Memory B cell (primary cell): ENCODE measurements at regions not wholly inside any gene's neighbourhood (a gene's known extent, or its start where the extent isn't known, plus 50 kb on each side); places are given as distances from the start of the nearest gene placed in this dataset.

Experiments
- ATAC-seq: fragments of 150-1000 bp; cut with Tn5 transposase; 2 replicates; pipeline ENCODE4 v1.10.0; 2021; ENCODE audit warnings: low read depth, mild to moderate bottlenecking, moderate library complexity
- DNase-seq, 2 donors: peaks; one replicate each; pipeline ENCODE4 v3.0.0; 2022; ENCODE audit warnings: low spot score in 2 of 2
- H3K27ac Mint-ChIP-seq: one replicate; pipeline ENCODE4 v1.8.0; 2022; ENCODE audit warnings: mild to moderate bottlenecking, moderate library complexity, mixed read lengths
- H3K27me3 Mint-ChIP-seq: one replicate; pipeline ENCODE4 v1.8.0; 2022; ENCODE audit warnings: mixed read lengths
- H3K36me3 Mint-ChIP-seq: one replicate; pipeline ENCODE4 v1.8.0; 2022; ENCODE audit warnings: mild to moderate bottlenecking, mixed read lengths
- H3K4me1 Mint-ChIP-seq: one replicate; pipeline ENCODE4 v1.8.0; 2022; ENCODE audit warnings: mixed read lengths
- H3K4me3 Mint-ChIP-seq: one replicate; pipeline ENCODE4 v1.8.0; 2022; ENCODE audit warnings: mild to moderate bottlenecking, moderate library complexity, mixed read lengths
- H3K9me3 Mint-ChIP-seq: one replicate; pipeline ENCODE4 v1.8.0; 2022; ENCODE audit warnings: mixed read lengths

DNA sequence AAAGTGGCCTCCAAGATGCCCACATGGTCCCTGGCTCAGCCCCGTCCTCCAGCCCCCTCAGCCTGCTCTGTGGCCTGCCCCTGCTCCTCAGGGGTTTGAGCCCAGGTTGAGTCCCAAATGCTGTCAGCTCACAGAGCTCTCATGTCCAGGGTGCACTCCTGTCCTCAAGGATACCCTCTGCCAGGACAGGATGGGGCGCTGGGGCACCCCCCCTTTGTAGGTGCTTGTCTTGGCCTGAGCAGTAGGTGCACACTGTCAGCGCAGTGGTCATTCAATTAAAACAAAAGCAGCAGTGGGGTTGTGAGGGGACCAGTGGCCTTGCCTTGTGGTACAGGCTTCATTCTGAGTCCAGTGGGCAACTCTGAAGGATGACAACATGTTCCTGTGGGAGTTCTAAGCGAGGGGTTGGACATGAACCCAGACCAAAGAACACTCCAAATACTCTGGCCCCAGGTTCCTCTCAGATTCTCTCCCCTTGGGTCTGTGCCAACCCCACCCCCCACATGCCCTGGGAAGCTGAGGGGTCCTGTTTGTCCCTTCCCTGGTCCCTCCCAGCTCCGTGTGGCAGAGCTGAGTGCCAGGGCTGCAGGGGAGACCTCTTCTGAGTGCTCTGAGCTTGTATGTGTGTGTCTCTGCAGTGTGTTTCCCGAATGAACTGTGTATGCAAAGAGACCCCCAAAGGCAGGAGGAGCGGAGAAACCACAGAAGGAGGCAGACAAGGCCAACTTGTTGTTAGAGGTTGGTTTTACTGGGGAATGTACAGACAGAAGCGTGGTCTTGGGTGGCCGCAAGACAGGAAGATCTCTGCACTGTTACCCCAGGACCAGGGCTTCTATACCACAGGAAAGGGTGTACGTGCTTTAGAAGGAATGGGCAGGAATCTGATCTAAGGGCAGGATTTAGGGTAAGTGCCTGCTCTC, 155.6 kb upstream of the HS6ST1 start:
- H3K27ac Mint-ChIP-seq: no peak overlapping the region
- ATAC-seq: no peak
- no peak for DNase-seq

GRCh38 chr2:128474962-128475361, 156.3 kb upstream of the HS6ST1 start:
- peaks cover 11% of the 10 kb centered on the region for H3K27me3 Mint-ChIP-seq
- H3K36me3 Mint-ChIP-seq: no peaks in the 10 kb centered on the region
- H3K4me1 Mint-ChIP-seq: peaks cover 2% of the 10 kb centered on the region
- H3K27ac Mint-ChIP-seq: no peak overlapping the region
- DNase-seq (no peak), ATAC-seq (no peak)
- H3K9me3 Mint-ChIP-seq: peaks cover 1% of the 10 kb centered on the region
- H3K4me3 Mint-ChIP-seq: no peak overlapping the region

More for the DNA sequence above, 155.6 kb upstream of the HS6ST1 start:
- Mint-ChIP-seq H3K4me3 (no peak overlapping the region), H3K4me1 (peaks cover 2% of the 10 kb centered on the region), H3K36me3 (no peaks in the 10 kb centered on the region), H3K9me3 (no peaks in the 10 kb centered on the region), H3K27me3 (peaks cover 10% of the 10 kb centered on the region)

DNA sequence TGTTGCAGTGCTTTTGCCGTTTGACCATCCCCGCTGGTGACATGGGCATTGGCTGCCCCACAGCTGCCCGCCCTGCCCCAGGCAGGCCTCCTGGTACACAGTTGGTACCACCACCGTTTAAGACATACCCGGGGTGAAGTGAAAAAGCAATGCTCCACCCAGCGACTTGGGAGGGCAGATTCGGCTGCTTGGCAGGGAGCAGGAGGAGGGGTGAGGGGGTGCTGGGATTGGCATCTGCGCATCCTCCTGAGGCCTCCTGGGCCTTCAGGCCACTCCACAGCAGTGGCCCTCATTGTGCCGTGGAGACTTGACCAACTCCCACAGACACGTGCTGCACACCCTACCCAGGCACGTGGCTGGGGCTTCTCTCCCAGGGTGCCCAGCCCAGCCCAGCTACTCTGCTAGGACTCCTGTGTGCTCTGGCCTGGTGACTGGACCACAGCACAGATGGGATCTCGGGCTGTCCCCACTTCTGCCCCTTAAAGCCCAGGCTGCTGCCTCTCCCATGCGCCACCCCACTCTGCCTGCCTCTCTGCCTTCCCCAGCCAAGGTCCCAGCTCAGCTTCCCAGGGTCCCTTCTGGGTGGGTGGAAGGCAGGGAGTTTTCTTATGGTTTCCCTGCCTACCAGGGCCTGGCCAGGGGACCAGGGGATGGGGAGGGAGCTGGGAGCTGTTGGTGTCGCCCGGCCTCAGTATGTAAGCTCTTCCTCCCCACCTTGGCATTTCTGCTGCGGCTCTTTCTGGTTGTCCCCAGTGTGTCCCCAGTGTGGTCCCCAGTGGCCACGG, 157.0 kb upstream of the HS6ST1 start:
- no peaks in the 10 kb centered on the region for H3K36me3 Mint-ChIP-seq
- H3K27me3 Mint-ChIP-seq: peaks cover 11% of the 10 kb centered on the region
- H3K4me3 Mint-ChIP-seq: no peak overlapping the region
- DNase-seq: no peak
- no peak overlapping the region for H3K27ac Mint-ChIP-seq
- ATAC-seq: no peak
- peaks cover 5% of the 10 kb centered on the region for H3K9me3 Mint-ChIP-seq
- peaks cover 2% of the 10 kb centered on the region for H3K4me1 Mint-ChIP-seq

DNA sequence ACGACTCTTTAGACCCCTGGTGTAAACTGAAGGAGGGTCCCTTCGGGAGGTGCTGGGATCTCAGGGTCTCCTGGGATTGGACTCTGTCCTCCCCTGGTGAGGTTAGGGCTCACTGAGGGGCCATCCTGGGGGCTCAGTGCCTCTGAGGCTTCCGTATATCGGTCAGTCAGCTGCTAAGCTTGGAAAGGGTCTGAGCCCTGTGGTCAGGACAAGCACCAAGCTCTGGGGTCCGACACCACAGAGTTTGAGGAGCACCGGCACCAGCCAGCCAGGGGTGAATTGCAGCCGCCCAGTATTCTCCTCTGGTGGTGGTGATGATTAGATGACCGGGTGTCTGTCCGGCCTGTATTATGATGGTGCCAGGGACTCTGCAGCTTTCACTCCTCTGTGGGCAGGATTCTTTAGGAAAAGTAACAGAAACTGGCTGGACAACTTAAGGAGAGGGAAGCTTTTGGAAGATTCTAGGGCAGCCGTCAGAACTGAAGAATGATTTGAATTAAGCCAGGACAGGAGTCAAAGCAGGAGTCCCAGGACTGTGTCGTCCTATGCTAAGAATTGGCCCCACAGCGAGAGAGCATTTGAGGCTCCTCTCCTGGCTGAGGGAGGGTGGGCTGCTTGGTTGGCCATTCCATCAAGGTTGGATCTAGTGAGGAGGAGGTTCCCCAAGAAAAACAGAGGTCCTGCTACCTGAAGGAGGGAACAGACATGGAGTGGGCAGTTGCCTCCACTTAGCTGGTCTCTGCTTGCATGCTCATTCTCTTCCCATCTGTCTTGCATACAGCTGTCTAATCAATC, 158.6 kb upstream of the HS6ST1 start:
- Mint-ChIP-seq H3K9me3 (peaks cover 7% of the 10 kb centered on the region), H3K27me3 (peaks cover 11% of the 10 kb centered on the region), H3K36me3 (no peaks in the 10 kb centered on the region), H3K4me3 (no peak overlapping the region), H3K27ac (no peak overlapping the region), H3K4me1 (peaks cover 2% of the 10 kb centered on the region)
- DNase-seq: no peak
- ATAC-seq: no peak

DNA sequence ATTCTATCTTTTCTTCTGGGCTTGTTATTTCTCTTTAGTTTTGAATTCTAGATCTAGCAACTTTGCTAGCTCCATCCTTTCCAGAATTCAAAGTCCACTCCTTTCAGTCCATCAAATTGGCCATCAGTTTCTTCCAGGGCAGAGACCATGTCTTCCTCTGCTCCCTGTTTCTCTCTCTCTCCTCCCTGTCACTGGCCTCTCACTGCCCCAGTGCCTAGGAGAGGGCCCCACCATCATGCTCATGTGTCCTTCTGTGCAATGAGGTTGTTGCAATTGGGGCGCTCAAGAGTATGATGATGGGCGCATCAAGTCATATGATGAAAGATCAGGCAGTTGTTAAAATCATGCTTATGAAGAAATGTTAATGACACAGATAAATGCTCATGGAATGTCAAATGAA, 159.2 kb upstream of the HS6ST1 start:
- H3K4me3 Mint-ChIP-seq: no peak overlapping the region
- peaks cover 7% of the 10 kb centered on the region for H3K9me3 Mint-ChIP-seq
- H3K27ac Mint-ChIP-seq: no peak overlapping the region
- H3K36me3 Mint-ChIP-seq: no peaks in the 10 kb centered on the region
- DNase-seq: no peak
- H3K4me1 Mint-ChIP-seq: peaks cover 2% of the 10 kb centered on the region
- ATAC-seq: no peak
- H3K27me3 Mint-ChIP-seq: peaks cover 11% of the 10 kb centered on the region

DNA sequence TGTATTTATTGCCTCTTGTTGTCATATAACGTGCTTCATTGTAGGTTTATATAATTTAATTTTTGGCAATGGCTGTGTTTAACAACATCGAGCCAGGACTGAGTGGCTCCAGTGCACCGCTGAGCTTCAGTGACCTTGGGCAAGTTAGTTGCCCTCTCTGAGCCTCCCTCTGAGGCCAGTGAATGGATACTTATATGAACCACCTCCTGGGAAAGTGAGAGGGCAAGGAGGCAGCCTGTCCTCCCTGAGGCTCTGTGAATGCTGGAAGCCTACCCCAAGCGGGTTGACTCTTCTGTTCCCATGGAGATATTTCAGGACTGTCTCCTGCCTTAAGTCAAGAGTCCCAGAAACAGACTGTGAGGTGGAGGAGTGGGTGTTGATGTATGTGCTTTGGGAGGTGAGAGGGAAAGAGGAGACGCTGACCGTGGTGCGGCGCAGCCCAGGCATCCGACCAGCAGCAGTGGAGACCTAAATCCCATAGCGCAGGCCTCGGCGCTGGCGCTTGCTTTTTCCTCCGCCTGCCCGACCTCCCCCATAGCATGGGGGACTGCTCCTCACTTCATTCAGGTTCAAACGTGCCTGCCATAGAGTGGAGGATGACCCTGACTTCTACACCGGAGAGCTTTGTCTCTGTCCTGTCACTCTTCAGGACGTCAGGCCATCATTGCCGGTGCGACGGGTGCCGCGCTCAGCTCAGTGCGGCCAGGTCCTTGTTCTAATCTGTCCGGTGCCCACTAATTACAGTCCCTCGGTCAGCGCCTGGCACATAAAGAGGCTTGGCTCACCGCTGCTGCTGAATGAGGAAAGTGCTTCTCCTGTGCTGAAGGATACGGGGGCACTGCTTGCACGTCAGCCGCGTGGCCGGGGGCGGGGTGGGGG, 167.3 kb upstream of the HS6ST1 start:
- Mint-ChIP-seq H3K4me1 (no peaks in the 10 kb centered on the region), H3K4me3 (no peak overlapping the region), H3K36me3 (no peaks in the 10 kb centered on the region), H3K27me3 (peaks cover 14% of the 10 kb centered on the region), H3K27ac (no peak overlapping the region), H3K9me3 (peaks cover 2% of the 10 kb centered on the region)
- ATAC-seq: no peak
- no peak for DNase-seq

DNA sequence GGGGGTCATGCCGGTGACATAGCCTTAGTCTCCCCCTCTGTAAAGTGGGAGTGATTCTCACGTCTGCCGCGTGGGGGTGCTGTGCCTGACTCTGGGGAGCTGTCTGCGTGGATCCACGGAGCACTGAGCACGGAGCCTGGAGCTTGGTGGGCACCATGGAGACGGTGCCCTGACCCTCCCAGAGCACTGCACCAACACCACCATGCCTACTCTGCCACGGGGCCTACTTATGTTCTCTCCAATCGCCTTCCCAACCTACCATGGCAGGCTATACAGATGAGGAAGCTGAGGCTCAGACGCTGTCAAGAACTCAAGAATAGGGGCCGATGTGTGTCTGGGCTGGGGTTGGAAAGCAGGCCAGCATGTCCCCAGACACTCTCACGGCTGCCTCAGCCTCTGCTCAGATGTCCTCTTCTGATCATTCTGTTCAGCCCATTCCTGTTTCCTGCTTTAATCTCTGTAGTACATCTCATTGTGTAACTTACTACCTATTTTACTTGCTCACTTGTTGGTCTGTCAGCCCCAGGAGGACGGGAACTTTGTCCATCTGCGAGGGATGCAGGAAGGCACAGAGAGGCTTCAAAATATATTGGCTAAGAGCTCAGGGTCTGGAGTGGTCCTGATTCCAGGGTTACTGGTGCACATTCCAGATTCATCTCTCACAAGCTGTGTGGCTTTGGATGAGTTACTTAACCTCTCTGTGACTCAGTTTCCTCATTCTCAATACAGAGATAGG, 168.1 kb upstream of the HS6ST1 start:
- Mint-ChIP-seq H3K4me3 (no peak overlapping the region), H3K27me3 (peaks cover 19% of the 10 kb centered on the region), H3K27ac (no peak overlapping the region), H3K9me3 (no peaks in the 10 kb centered on the region), H3K36me3 (no peaks in the 10 kb centered on the region), H3K4me1 (no peaks in the 10 kb centered on the region)
- ATAC-seq (no peak), DNase-seq (no peak)

GRCh38 chr2:128487650-128488387, 169.2 kb upstream of the HS6ST1 start:
- Mint-ChIP-seq H3K4me1 (no peaks in the 10 kb centered on the region), H3K27ac (no peak overlapping the region), H3K4me3 (no peak overlapping the region), H3K36me3 (no peaks in the 10 kb centered on the region), H3K9me3 (peaks cover 2% of the 10 kb centered on the region), H3K27me3 (peaks cover 21% of the 10 kb centered on the region)
- DNase-seq (no peak), ATAC-seq (no peak)

- H3K27ac Mint-ChIP-seq: no peak overlapping the region
- H3K4me3 Mint-ChIP-seq: no peak overlapping the region
- no peak for ATAC-seq
- no peaks in the 10 kb centered on the region for H3K36me3 Mint-ChIP-seq
- no peaks in the 10 kb centered on the region for H3K4me1 Mint-ChIP-seq
- peaks cover 2% of the 10 kb centered on the region for H3K9me3 Mint-ChIP-seq
- no peak for DNase-seq
- peaks cover 21% of the 10 kb centered on the region for H3K27me3 Mint-ChIP-seq
Observed at GRCh38 chr2:128488434-128488833, 169.8 kb upstream of the HS6ST1 start.

DNA sequence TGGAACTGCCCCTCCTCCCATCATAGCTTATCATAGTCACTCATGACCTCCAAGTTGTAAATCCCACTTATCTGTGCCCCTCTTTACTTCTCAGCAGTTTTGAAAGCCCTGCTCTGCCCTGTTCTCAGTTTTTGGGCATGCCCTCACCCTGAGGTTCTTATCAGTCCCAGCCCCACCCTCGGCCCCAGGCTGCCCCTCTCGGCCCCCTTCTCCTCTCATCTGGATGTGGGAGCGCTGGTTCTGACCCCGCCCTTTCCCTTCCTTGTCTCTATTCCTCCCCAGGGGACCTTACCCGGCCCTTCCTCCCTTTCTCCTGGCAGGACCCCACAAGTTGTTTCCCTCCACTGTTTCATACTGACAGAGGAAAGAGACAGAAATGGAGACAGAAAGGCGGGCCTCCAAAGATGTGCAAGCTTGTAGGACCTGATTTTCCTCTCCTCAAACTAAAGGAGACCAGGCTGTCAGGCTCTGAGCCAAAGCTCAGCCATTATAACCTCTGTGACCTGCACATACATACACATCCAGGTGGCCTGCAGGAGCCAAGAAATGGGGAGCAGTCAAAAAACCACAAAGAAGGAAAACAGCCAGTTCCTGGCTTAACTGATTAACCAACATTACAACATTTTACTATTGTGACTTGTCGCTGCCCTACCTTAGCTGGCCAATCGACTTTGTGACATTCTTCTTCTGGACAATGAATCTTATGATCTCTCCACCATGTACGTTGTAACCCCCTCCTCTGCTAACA, 171.0 kb upstream of the HS6ST1 start:
- peaks cover 21% of the 10 kb centered on the region for H3K27me3 Mint-ChIP-seq
- DNase-seq (no peak), ATAC-seq (no peak)
- no peak overlapping the region for H3K4me3 Mint-ChIP-seq
- no peaks in the 10 kb centered on the region for H3K36me3 Mint-ChIP-seq
- H3K9me3 Mint-ChIP-seq: peaks cover 2% of the 10 kb centered on the region
- no peaks in the 10 kb centered on the region for H3K4me1 Mint-ChIP-seq
- H3K27ac Mint-ChIP-seq: no peak overlapping the region

- no peak for ATAC-seq
- Mint-ChIP-seq H3K9me3 (peaks cover 2% of the 10 kb centered on the region), H3K4me1 (no peaks in the 10 kb centered on the region), H3K27ac (no peak overlapping the region), H3K4me3 (no peak overlapping the region), H3K27me3 (peaks cover 21% of the 10 kb centered on the region), H3K36me3 (no peaks in the 10 kb centered on the region)
- no peak for DNase-seq
Observed at GRCh38 chr2:128490321-128490720, 171.7 kb upstream of the HS6ST1 start.
